ENCODE measurements at regions not wholly inside any gene's neighbourhood (a gene's known extent, or its start where the extent isn't known, plus 50 kb on each side); places are given as distances from the start of the nearest gene placed in this dataset.
A peak's percentile ranks its signal among the peaks of the same experiment; 100 is the strongest.

DNA sequence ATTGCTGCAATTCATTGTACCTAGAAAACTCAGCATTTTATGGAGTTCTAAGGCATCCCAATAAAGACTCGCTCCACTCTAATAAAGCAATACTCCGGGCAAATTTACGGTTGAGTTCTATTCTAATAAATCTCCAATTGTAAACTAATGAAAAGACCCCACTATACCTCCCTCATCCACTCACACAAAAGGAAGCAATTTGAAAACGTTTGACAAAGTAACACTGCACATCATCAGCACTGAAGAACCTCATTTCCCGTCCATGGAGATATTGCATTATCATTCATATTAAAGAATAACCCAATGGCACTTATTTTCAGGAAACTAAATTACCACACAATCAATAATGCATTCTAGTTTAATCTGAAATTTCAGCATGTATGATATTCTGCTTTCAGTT, 111.0 kb upstream of the LMO3 start:
- DNase-seq (ENCODE audit: low read depth): no peak

DNA sequence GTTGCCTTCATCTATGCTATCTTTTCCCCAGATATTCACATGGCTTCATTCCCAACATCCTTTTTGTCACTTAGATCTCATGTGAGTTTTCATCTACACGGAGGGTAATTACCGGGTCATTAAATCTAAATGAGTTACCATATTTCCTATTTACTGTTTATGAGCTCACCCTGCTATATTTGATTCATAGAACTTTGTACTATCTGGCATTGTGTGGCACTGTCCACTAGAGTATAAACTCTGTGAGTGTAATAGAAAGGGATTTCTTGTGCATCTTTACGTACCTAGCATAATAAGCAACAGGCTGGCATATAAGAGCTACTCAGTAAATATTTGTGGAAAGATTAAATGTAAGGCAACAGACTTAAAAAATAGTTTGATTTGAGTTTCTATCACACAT, 86.1 kb upstream of the LMO3 start:
- DNase-seq (ENCODE audit: low read depth): no peak

DNA sequence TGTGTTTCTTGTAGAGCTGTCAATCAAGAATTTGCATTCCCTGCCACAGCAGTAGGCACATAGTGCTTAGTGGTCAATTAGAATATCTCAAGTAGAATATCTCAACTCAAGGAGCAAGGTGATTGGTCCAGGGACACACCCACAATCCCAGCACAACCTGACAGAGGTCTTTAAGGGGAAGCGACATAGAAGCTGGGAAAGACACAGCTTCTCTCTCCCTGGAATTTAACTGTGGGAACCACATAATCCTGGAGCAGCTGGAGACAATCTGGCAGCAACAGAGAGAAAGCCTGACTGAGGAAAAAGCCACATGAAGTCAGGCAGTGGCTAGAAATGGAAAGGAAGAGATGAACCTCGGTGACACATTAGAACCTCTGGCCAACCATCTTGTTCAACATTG, 85.7 kb upstream of the LMO3 start:
- peak; percentile 21 for DNase-seq (ENCODE audit: low read depth)

DNA sequence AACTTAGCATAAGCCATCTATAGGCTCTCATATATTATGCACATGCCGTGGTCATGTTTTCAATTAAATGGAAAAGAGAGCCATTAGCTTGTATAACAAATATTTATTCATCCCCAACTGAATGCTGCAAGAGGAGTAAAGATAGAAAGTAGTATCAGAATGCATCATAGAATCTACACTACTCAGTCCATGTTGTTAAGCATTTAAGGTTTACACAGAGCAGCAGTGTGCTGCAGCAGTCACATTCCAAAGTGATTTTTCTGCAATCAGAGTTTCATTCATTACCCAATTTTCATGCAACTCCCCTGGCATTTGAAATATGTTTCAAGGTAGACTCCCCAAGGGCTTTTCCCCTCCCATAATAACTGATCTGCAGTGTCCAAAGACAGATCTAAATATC, 82.2 kb upstream of the LMO3 start:
- no peak for DNase-seq (ENCODE audit: low read depth)

DNA sequence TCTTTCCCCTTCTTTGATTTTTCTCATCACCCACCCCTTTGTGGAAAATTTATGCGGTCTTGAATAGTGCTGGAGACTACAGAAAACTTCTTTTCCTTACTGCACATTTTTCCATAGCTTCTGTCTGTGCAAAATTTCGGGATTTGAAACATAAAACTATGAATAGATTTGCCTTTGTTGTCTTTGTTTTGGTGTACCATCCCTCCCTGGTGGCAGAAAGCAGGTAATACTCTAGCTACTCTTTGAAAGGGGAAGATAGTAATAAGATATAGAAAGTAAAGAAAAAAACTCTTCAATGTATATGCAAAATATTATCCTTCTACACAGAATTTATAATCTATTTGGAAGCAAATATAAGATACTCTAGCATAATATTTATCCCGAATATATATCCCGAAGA, 79.1 kb upstream of the LMO3 start:
- DNase-seq (ENCODE audit: low read depth): peak; percentile 44

DNA sequence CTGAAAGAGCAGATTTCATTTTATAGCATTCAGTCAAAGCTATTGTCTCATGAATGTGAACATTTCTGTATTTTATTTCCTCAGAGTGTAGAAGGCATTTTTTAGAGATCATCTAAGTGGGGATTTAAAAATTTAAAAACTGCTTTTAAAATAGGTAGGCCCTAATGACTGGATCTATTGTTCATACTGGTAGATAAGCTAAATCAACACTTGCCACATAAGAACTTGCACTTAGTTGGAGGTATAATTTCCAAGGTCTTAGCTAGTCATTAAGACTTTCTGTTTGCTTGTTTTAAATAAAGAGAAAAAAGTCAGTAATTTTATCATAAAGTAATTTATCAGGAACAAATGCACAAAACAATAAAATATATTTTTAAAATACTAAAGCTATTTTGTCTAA, 75.2 kb upstream of the LMO3 start:
- no peak for DNase-seq (ENCODE audit: low read depth)

DNA sequence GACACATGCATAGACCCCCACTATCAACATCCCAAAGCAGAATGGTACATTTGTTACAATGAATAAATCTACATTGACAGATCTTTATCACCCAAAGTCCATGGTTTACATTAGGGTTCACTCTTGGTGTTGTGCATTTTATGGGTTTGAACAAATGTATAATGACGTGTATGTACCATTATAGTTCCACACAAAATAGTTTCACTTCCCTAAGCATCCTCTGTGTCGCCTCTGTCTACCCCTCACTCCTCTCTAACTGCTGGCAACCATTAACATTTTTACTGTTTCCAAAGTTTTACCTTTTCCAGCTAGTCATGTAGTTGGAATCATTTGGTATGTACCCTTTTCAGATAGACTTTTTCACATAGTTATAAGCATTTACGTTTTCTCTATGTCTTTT, 69.5 kb upstream of the LMO3 start:
- DNase-seq (ENCODE audit: low read depth): no peak

DNA sequence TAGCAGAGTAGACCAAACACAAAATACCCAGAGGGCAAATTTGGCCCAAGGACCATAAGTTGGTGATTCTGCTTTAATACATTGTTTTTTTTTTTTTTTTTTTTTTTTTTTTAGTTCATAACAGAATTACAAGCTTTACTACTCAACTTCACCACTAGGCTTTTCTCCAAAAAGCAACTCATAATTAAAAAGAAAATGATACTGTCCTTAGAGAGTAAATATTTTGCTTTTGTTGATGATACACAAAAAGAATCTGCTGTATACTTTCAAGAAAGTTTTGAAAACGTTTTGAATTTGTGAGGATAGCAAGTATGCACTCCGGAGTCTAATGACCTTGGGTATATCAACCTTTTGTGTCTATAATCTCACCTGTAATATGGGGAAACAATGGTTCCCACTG, 68.9 kb upstream of the LMO3 start:
- no peak for DNase-seq (ENCODE audit: low read depth)

DNA sequence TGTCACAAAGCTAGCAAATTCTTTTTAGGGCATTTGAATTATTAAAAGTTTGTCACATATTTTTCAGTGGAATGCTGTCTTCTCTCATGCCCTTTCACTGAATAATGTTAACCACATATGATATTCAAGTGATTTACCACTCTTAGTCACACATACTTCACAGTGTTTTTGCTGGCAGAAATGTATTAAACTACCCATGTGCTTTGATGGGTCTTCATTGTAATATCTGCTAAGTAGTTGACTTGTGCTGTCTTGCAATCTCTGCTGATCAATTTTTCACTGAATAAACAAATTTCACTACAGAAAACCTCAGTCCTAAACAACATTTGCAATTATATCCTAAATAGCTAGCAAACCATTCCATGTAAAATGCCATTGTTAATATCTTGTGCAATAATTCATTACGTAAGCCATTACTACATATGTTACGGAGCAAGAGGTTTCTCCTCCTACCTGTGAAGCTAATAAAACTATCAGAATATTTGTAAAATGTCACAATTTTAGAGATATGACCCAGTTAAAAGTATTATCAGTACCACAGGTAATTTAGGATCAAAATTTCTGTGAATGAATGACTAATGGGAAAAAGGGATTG, 64.6 kb upstream of the LMO3 start:
- peak; percentile 83 for DNase-seq (ENCODE audit: low read depth)

DNA sequence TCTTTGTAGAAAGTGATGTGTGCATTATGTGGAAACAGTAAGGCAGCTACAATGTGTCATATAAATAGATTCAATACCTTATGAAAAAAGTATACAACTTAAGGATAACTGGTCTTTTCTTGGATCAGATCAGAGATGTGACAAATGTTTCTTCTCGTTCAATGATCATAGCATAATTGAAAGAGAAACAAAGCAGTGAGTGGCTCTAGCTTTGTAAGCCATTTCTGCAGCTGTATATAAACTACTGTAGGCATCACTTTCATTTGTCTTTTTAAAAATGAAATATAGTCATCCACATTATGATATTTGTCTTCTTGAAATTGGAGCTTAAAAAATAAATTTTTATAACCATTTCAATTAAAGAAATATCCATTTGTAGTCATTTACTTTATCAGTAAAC, 63.8 kb upstream of the LMO3 start:
- no peak for DNase-seq (ENCODE audit: low read depth)

DNA sequence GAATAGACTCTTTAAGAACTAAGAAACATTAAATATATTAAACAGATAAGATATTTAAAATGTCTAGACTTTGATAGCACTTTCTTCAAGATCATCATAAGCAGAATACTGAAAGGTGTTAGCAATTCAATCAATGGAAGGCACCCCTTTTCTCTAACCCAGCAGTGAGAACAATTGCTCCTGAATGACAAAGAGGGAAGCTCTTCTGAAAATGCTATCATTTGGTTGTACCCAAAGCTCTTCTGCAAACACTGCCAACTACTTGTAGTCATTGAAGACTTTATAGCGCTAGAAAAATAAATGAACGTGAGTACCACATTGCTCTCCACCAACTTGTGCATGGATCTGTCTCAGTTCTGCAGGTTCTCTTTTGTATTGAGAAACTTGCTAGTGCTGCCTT, 62.2 kb upstream of the LMO3 start:
- DNase-seq (ENCODE audit: low read depth): no peak

DNA sequence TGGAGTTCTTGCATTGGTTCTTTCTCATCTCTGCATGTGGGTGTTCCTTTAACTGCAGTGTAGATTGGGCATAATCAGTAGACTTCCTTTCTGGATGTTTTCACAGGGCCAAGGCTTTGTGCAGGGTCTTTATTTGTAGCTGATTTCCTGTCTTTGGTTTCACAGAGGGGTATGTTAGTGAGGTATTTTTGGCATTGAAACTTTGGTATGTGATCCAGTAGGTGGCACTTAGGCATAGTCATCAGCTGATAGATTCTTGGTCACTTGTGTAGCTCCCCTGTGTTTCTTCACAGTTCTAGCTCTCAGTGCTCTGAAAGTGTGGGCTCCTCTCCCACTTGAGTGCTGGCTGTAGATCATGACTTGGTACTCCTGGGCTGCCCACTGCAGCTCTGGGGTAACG, 52.7 kb upstream of the LMO3 start:
- no peak for DNase-seq (ENCODE audit: low read depth)
